Sciatic nerve (tissue), 2 donors: ENCODE measurements at regions not wholly inside any gene's neighbourhood (a gene's known extent, or its start where the extent isn't known, plus 50 kb on each side); places are given as distances from the start of the nearest gene placed in this dataset.

Source experiments
- ATAC-seq: fragments of 200-7000 bp; cut with Tn5 transposase; one replicate; pipeline ENCODE4 v1.9.1; 2020; ENCODE audit warnings: mild to moderate bottlenecking, moderate library complexity
- DNase-seq: peaks from one replicate; pipeline ENCODE4 v3.0.0-alpha.2; 2020; ENCODE audit warnings: low spot score
- intact Hi-C: fragments of 100-400 bp; cut with DNase I; formaldehyde crosslinking; loops from one replicate; pipeline ENCODE4 v1.14.2; 2022
- donor health status: DM: no; HTN: no; CAD: no.
- donor health status: DM: no; HTN: no; CAD: no.

- intact Hi-C loops: no loop called here
- DNase-seq: no peak
- ATAC-seq: no peak
These were observed 376.3 kb upstream of the SALL3 start for GRCh38 chr18:78603102-78603983.

GRCh38 chr18:78605255-78605654 lies 374.4 kb upstream of the SALL3 start:
- intact Hi-C loops: no loop called here
- DNase-seq: no peak
- no peak for ATAC-seq

GRCh38 chr18:78607221-78607620 lies 372.4 kb upstream of the SALL3 start:
- intact Hi-C loops: no loop called here
- ATAC-seq: no peak
- no peak for DNase-seq

GRCh38 chr18:78607784-78608183 lies 371.8 kb upstream of the SALL3 start:
- DNase-seq: no peak
- ATAC-seq: no peak
- intact Hi-C loops: no loop called here

- intact Hi-C loops: no loop called here
- no peak for ATAC-seq
- DNase-seq: no peak
These were observed 369.4 kb upstream of the SALL3 start for GRCh38 chr18:78610179-78610578.

- intact Hi-C loops: no loop called here
- no peak for ATAC-seq
- no peak for DNase-seq
These were observed 368.3 kb upstream of the SALL3 start for GRCh38 chr18:78611201-78611800.

GRCh38 chr18:78611869-78612268 lies 367.7 kb upstream of the SALL3 start:
- intact Hi-C loops: no loop called here
- ATAC-seq (no peak), DNase-seq (no peak)

GRCh38 chr18:78612318-78612717 lies 367.3 kb upstream of the SALL3 start:
- no peak for ATAC-seq
- intact Hi-C loops: no loop called here

GRCh38 chr18:78612801-78613200 lies 366.8 kb upstream of the SALL3 start:
- no peak for DNase-seq
- intact Hi-C loops: no loop called here

More at GRCh38 chr18:78612318-78612717, 367.3 kb upstream of the SALL3 start:
- DNase-seq: no peak

GRCh38 chr18:78618726-78619125 lies 360.9 kb upstream of the SALL3 start:
- DNase-seq: no peak
- no peak for ATAC-seq
- intact Hi-C loops: no loop called here

More at GRCh38 chr18:78612801-78613200, 366.8 kb upstream of the SALL3 start:
- ATAC-seq: no peak

- DNase-seq (no peak), ATAC-seq (no peak)
- intact Hi-C loops: no loop called here
These were observed 359.8 kb upstream of the SALL3 start for GRCh38 chr18:78619854-78620253.

GRCh38 chr18:78620326-78620725 lies 359.3 kb upstream of the SALL3 start:
- DNase-seq (no peak), ATAC-seq (no peak)
- intact Hi-C loops: no loop called here

GRCh38 chr18:78621141-78621755 lies 358.4 kb upstream of the SALL3 start:
- ATAC-seq: no peak
- intact Hi-C loops: no loop called here
- DNase-seq: no peak

- no peak for DNase-seq
- intact Hi-C loops: no loop called here
- ATAC-seq: no peak
These were observed 357.2 kb upstream of the SALL3 start for GRCh38 chr18:78622251-78622906.

- no peak for DNase-seq
- no peak for ATAC-seq
- intact Hi-C loops: no loop called here
These were observed 356.6 kb upstream of the SALL3 start for GRCh38 chr18:78622907-78623541.

- intact Hi-C loops: no loop called here
- DNase-seq (peak; percentile 26), ATAC-seq (no peak)
These were observed 354.9 kb upstream of the SALL3 start for GRCh38 chr18:78624646-78625279.

GRCh38 chr18:78625847-78626246 lies 353.8 kb upstream of the SALL3 start:
- no peak for DNase-seq
- ATAC-seq: no peak
- intact Hi-C loops: no loop called here

- intact Hi-C loops: no loop called here
- DNase-seq: no peak
- no peak for ATAC-seq
These were observed 351.9 kb upstream of the SALL3 start for GRCh38 chr18:78627551-78628346.
